ENCODE measurements at regions not wholly inside any gene's neighbourhood (a gene's known extent, or its start where the extent isn't known, plus 50 kb on each side); places are given as distances from the start of the nearest gene placed in this dataset.

DNA sequence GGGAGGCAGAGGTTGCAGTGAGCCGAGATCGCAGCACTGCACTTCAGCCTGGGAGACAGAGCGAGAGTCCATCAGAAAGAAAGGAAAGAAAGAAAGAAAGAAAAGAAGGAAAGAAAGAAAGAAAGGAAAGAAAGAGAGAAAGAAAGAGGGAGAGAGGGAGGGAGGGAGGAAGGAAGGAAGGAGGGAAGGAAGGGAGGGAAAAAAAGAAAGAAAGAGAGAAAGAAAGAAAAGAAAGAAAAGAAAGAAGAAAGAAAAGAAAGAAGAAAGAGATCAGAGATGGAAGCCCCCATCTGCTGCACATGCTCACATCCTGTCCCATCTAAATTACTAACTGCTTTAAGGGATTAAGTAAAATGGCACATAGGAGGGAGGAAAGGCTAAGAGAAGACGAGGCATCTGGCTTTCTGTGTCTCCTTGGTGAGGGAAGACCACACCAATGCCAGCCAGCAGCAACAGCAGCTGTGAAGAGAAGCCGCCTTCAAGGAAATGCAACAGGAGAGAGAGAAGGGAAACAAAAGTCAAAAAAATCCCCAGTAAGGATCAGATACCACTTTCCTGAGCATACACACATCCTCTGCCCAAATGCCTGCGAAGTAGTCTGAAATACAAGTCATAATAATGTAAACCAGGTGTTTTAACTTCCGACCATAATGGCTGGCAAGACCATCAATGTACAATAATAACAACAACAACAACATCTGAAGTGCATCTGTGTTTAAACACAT lies 300.2 kb upstream of the JARID2 start:
- H3K4me3 Mint-ChIP-seq = no peak overlapping the region
- ATAC-seq = no peak
- H3K27me3 Mint-ChIP-seq = no peaks in the 10 kb centered on the region
- H3K27ac Mint-ChIP-seq = no peak overlapping the region
- DNase-seq = no peak
- ChIA-PET CTCF (no interaction called here), POLR2A (no interaction called here)
- no peaks in the 10 kb centered on the region for H3K4me1 Mint-ChIP-seq (ENCODE audit: low read depth)
- intact Hi-C loops (cut with micrococcal nuclease) = no loop called here
- H3K9me3 Mint-ChIP-seq = no peaks in the 10 kb centered on the region
- TF ChIP-seq, protein P1, sequence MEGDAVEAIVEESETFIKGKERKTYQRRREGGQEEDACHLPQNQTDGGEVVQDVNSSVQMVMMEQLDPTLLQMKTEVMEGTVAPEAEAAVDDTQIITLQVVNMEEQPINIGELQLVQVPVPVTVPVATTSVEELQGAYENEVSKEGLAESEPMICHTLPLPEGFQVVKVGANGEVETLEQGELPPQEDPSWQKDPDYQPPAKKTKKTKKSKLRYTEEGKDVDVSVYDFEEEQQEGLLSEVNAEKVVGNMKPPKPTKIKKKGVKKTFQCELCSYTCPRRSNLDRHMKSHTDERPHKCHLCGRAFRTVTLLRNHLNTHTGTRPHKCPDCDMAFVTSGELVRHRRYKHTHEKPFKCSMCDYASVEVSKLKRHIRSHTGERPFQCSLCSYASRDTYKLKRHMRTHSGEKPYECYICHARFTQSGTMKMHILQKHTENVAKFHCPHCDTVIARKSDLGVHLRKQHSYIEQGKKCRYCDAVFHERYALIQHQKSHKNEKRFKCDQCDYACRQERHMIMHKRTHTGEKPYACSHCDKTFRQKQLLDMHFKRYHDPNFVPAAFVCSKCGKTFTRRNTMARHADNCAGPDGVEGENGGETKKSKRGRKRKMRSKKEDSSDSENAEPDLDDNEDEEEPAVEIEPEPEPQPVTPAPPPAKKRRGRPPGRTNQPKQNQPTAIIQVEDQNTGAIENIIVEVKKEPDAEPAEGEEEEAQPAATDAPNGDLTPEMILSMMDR (IDR thresholded peaks at IDR 0.05) = no peak
- H3K36me3 Mint-ChIP-seq (ENCODE audit: low read depth) = no peaks in the 10 kb centered on the region

DNA sequence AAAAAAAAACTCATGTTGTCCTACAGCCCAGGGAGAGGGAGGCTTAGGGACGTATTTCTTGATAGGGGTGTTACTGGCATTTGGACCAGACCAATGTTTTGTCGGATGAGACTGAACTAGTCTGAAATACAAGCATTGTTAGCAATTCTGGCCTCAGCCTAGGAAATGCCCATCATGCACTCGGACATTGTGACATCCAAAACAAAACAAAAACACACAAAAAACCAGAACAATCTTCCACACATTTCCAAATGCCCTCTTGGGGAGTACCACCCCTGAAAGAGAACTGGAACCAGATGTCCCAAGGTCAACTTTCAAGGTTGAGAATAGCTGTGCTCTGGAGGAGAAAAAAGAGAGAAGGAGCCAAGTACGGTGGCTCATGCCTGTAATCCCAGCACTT lies 299.1 kb upstream of the JARID2 start:
- Mint-ChIP-seq H3K36me3 (ENCODE audit: low read depth) (no peaks in the 10 kb centered on the region), H3K27me3 (no peaks in the 10 kb centered on the region), H3K27ac (no peak overlapping the region), H3K9me3 (no peaks in the 10 kb centered on the region), H3K4me3 (no peak overlapping the region), H3K4me1 (ENCODE audit: low read depth) (no peaks in the 10 kb centered on the region)
- TF ChIP-seq, protein P1 (IDR thresholded peaks at IDR 0.05) = no peak
- ChIA-PET CTCF (no interaction called here), POLR2A (no interaction called here)
- intact Hi-C loops (cut with micrococcal nuclease) = no loop called here
- ATAC-seq (no peak), DNase-seq (no peak)

DNA sequence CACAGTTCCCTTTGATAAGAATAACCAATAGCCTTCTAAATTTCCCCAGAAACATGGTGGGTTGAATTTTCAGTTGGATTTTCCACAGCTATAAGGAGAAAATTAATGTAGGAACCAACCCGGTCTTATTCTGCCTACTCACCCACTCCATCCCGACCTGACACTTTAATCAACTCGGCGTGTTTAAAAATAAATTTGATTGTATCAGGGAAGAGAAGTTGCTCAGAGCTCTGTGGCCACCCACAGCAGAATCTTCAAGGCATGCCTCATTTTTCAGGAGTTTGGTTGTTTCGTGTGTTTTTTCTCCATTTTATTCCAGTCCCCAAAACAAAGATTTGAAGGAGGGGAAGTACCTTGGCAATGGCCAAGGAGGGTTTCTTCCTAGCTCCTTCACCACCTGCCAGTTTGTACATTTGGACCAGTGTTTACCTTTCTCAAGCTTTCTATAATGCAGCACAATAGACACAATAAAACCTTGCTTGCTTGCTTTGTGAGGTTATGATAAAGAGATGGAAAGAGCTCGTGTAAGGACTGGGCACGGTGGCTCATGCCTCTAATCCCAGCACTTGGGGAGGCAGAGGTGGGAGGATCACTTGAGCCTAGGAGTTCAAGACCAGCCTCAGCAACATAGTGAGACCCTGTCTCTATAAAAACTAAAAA lies 297.2 kb upstream of the JARID2 start:
- no peaks in the 10 kb centered on the region for H3K27me3 Mint-ChIP-seq
- intact Hi-C loops (cut with micrococcal nuclease) = no loop called here
- POLR2A ChIA-PET = no interaction called here
- no peak overlapping the region for H3K4me3 Mint-ChIP-seq
- H3K4me1 Mint-ChIP-seq (ENCODE audit: low read depth) = no peaks in the 10 kb centered on the region
- H3K36me3 Mint-ChIP-seq (ENCODE audit: low read depth) = no peaks in the 10 kb centered on the region
- H3K27ac Mint-ChIP-seq = no peak overlapping the region
- CTCF ChIA-PET = interaction anchor here (1.0 kb wide), 1 partner anchor 13 kb away, joined by 3 read pairs; no protein-coding TSS in a partner anchor
- ATAC-seq (no peak), DNase-seq (no peak)
- TF ChIP-seq, protein P1 (IDR thresholded peaks at IDR 0.05) = no peak
- H3K9me3 Mint-ChIP-seq = peaks cover 1% of the 10 kb centered on the region

DNA sequence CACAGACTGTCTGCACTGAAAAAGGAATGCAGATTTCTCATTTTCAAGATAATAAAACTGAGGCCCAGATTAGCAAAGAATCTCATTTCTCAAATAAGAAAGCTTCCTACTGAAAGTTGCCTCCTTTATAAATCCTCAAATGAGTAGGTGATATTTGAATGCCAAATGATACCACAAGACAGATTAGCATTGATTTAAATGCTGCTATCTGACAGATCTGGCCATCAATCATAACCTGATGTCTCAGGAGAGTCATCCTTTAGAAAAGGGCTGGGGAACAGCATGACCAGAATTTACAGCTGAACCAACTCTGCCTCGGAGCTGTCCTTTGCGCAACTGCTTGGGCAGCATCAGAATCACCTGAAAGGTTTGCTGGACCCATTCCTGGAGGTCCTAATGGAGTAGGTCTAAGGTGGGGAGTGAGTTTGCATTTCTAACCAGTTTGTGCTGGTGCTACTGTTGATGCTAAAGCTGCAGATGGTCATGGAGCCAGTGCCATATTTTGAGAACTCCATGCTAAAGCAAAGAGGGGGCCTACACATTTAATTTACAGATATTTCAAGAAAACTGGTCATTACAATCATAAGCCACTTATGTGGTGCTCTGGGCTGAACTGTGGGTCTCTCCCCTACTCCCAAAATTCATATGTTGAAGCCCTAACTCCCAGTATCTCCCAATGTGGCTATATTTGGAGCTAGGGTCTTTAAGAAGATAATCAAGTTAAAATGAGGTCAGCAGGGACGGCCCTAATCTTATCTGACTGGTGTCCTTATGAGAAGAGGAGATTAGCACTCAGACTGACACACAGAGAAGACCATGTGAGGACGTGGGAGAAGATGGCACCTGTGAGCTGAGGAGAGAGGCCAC lies 295.5 kb upstream of the JARID2 start:
- DNase-seq = no peak
- Mint-ChIP-seq H3K4me1 (ENCODE audit: low read depth) (no peaks in the 10 kb centered on the region), H3K36me3 (ENCODE audit: low read depth) (no peaks in the 10 kb centered on the region), H3K27ac (no peak overlapping the region), H3K4me3 (no peak overlapping the region), H3K9me3 (peaks cover 8% of the 10 kb centered on the region), H3K27me3 (no peaks in the 10 kb centered on the region)
- ChIA-PET CTCF (no interaction called here), POLR2A (no interaction called here)
- intact Hi-C loops (cut with micrococcal nuclease) = no loop called here
- no peak for ATAC-seq
- TF ChIP-seq, protein P1 (IDR thresholded peaks at IDR 0.05) = no peak

DNA sequence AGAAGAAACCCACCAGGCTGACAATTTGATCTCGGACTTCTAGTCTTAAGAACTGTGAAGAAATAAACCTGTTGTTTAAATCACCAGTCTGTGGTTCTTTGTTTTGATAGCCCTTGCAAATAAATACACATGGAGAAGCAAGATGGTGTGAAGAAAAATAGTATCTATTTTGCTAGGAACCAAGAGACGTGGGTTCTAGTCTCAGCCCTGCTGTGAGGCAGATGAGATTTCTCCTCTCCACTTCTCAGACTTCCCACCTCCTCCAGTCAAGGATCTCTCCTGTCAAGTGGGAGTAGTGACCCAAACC lies 294.9 kb upstream of the JARID2 start:
- no peaks in the 10 kb centered on the region for H3K27me3 Mint-ChIP-seq
- ChIA-PET CTCF (no interaction called here), POLR2A (no interaction called here)
- intact Hi-C loops (cut with micrococcal nuclease) = no loop called here
- no peak overlapping the region for H3K4me3 Mint-ChIP-seq
- H3K9me3 Mint-ChIP-seq = peaks cover 8% of the 10 kb centered on the region
- H3K27ac Mint-ChIP-seq = no peak overlapping the region
- H3K4me1 Mint-ChIP-seq (ENCODE audit: low read depth) = no peaks in the 10 kb centered on the region
- DNase-seq (no peak), ATAC-seq (no peak)
- no peaks in the 10 kb centered on the region for H3K36me3 Mint-ChIP-seq (ENCODE audit: low read depth)
- TF ChIP-seq, protein P1 (IDR thresholded peaks at IDR 0.05) = no peak
